GM21619 (cell line): ENCODE measurements at regions not wholly inside any gene's neighbourhood (a gene's known extent, or its start where the extent isn't known, plus 50 kb on each side); places are given as distances from the start of the nearest gene placed in this dataset.

Source experiments
- ATAC-seq: cut with Tn5 transposase; IDR thresholded peaks from one replicate; pipeline ENCODE4 v1.9.1; 2021; ENCODE audit not compliant: unreplicated experiment

DNA sequence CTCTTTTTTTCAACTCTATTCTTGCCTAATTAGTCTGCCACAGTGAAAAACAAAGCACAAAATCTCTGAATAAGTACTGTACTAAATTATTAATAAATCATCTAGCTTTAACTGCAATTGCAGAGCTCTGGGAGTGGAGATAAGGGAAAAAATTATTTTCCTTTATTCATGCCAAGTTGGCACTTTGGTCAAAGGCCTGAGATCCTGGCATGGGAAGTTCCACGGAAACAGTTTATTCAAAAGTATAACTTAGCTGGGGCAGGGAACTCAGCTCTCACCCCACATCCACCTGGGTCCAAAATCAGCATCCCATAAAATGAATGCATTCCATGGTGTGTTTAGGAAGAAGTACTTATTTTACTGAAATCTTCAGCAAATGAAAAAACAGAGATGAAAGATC lies 185.2 kb upstream of the APCDD1 start:
- no peak for ATAC-seq

DNA sequence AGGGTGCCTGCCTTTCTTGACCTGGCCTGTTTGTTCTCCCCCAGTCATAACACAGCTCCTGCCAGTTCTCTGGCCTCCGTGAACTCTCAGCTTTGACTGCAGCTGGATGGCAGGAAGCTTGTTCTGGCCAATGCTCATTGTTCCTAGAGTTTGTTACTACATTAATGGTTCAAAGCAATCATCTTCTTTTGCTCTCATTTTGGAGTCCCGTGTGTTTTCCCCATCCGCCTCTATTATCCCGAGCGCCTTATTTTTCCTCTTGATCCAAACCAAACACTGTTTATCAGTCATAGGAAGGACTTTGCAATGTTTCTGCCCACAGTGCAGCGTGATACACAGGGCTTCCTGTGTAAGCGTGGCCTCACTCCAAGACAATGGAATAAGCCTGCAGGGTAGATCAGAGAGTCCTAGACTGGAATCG lies 184.3 kb upstream of the APCDD1 start:
- no peak for ATAC-seq

GRCh38 chr18:10271481-10271880 lies 183.0 kb upstream of the APCDD1 start:
- ATAC-seq = no peak

DNA sequence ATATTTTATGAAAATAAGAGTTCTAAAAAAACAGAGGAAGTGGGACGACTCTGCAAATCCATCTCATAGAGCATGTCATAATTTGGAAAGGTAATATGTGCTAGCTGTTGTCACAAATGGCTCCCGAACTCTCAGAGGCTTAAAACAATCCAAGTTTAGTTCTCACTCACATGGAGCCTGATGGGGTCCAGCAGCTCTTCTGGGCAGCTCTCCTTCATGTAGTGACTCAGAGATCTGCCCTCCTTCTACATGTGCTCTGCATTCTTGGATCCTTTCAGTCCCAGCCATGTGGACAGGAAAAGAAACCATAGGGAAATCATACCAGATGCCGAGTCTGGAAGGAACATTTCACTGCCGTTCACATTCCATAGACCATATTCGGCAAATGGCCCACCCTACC lies 180.1 kb upstream of the APCDD1 start:
- ATAC-seq = no peak

- no peak for ATAC-seq
These were observed 178.9 kb upstream of the APCDD1 start for GRCh38 chr18:10275486-10275885.

DNA sequence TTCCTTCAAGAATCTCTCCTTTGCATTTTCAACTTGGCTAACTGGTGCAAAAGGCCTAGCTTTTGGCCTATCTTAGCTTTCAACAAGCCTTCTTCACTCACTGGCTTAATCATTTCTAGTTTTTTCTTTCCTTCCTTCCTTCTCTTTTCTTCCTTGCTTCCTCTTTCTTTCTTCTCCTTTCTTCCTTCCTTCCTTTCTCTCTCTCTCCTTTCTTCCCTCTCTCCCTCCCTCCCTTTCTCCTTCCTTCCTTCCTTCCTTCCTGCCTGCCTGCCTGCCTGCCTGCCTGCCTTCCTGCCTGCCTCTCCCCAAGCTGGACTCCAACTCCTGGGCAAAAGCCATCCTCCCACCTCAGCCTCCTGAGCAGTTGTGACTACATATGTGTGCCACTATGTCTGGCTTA lies 176.2 kb upstream of the APCDD1 start:
- ATAC-seq = no peak

DNA sequence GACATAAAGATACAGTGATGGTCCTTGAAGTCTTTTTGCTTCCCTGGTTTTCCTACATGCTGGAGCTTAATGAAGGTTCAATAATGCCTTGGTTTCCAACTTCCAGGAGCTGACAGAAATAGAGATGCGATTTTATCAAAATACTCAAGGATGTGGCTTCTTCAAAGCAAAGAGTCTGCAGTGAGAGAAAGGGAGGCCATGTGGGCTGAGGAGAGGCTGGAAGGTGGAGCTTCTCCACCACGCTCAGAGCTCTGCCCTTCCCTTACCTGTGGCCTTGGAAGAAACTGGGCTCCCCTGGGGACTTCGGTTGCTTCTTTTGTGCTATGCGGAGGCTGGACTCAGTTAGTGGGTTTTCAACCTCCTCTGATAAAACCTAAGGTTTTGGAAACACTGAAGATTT lies 175.0 kb upstream of the APCDD1 start:
- ATAC-seq = no peak

- no peak for ATAC-seq
These were observed 174.4 kb upstream of the APCDD1 start for GRCh38 chr18:10279905-10280644.

DNA sequence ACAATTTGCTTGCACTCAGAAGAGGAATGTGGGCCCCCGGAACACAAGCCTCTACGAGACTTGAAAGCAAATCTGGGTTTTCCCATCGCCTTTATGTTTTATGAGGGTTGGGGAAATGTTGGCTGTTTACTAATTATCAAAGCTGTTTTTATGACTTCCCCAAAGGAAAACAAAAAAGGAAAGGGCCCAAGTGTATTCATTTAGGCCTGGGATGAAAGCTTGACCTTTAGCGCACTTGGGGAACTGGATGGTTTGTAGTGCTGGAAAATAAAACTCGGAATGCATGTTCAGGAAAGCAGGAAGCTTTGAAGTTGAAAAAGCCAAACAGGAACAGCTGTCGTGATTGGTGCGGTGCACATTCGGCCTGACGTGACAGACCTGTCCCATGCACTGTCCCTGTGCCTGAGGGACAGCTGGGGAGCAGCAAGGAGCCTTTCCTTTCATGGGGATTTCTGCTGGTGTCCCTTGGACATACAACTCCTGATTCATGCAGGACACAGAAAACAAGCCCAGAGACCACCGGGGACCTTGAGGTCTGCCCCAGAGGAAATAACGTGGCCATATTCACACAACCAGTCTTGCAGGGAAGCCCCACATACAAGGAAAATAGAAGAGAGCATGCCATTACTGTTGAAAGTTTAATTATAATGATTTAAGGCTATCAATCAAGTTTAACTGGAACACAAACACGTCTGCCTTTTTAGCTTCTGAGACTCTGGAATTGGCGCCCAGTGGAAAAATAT lies 169.7 kb upstream of the APCDD1 start:
- no peak for ATAC-seq

- peak; percentile 57 for ATAC-seq
These were observed 169.2 kb upstream of the APCDD1 start for GRCh38 chr18:10285283-10285640.

GRCh38 chr18:10286580-10287150 lies 167.8 kb upstream of the APCDD1 start:
- no peak for ATAC-seq

GRCh38 chr18:10289251-10289650 lies 165.2 kb upstream of the APCDD1 start:
- no peak for ATAC-seq

DNA sequence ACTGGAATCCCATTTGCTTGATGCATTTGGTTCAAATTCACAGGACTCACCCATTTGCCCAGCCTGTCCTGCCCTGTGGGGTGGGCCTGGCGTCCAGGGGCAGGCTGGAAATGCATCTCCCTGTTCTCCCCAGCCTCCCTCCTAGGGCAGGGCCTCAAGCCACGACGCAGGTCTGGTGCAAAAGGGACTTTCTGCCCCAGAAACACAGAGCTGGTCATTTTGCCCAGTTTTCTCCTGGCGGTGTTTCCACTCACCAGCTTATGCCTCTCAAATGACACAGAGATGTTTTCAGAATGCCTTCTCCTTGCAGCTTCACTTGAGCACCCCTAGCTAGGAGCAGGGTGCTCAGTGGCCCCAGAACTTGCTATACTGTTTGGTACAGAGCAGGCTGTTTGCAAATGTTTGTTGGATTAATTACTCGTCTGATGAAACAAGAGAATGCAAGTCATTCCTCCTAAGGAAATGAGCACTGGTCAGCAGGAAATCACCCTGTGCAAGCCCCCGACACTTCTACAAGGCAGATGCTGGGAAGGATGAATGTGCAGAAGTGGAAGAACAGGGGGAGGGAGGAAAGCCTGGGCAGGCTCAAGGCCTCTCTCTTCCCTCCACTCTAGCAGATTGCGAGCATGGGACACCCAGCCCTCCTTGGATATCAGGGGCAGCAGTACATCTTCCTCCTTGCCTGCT lies 164.3 kb upstream of the APCDD1 start:
- no peak for ATAC-seq

DNA sequence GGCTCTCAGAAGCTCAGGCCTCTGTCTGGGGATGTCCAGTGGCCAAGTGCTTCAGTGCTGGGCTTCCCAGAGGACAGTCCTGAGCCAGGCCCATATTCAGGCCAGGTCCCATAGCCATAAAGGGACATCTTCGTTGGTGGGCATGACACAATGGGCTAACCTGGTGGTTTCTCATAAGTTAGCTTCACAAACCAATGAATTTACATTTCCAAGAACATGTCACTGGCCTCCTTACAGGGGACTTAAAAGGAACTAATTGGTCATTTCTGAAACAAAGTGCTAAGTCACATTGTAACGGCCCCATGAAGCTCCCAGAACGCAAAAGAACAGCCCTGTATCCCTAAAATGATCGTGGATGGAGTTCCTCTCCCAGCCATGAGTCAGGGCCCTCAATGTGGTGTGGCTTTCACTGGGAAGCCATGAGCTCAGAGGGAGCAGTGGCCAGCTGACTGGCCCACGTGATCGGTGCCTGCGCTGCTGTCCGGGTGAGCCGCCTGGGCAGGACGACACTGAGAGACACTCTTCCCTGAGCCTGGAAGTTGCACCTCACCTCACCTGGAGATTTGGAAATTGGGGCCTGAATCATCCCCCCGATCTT lies 163.7 kb upstream of the APCDD1 start:
- ATAC-seq = no peak

GRCh38 chr18:10291568-10291981 lies 162.9 kb upstream of the APCDD1 start:
- no peak for ATAC-seq

GRCh38 chr18:10293966-10294365 lies 160.5 kb upstream of the APCDD1 start:
- no peak for ATAC-seq

- ATAC-seq = no peak
These were observed 158.7 kb upstream of the APCDD1 start for GRCh38 chr18:10295751-10296150.

GRCh38 chr18:10296491-10296890 lies 157.9 kb upstream of the APCDD1 start:
- ATAC-seq = no peak

GRCh38 chr18:10297086-10297485 lies 157.3 kb upstream of the APCDD1 start:
- ATAC-seq = no peak

DNA sequence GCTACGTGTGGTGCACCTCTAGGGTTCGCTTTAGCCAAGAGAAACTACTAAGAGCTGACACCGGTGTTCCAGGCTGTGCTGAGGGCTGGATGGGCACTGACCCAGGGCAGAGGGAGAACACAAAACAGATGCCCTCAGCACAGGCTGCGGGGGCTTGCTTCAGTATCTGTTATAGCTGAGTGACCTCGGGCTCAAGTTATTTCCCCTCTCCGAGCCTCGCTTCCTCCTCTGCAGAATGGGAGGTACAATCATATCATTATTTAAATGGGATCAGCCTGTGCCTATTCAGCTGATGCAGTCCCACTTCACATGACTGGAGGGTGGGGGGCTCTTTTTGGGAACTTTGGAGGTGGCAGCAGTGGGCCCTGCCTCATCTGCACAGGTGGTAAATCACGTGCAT lies 156.1 kb upstream of the APCDD1 start:
- ATAC-seq = no peak

- no peak for ATAC-seq
These were observed 154.8 kb upstream of the APCDD1 start for GRCh38 chr18:10299643-10300042.
